ENCODE measurements at regions not wholly inside any gene's neighbourhood (a gene's known extent, or its start where the extent isn't known, plus 50 kb on each side); places are given as distances from the start of the nearest gene placed in this dataset.

GRCh38 chr6:14658886-14659561 lies 541.5 kb downstream of the CD83 start:
- in situ Hi-C loops (cut with HindIII; ENCODE audit: extremely low pct_ligation_motif_present, low pct_unique_long_range_greater_than_20kb): no loop called here
- no TSS peak for BruUV-seq (replicated peaks)
- TF ChIP-seq NONO (IDR thresholded peaks at IDR 0.05) (no peak), NONO (CRISPR knock-in tag; conservative IDR thresholded peaks at IDR 0.05) (no peak), RELA (CRISPR knock-in tag; IDR thresholded peaks at IDR 0.05) (no peak), NBN (conservative IDR thresholded peaks at IDR 0.05) (no peak), ZNF703 (CRISPR knock-in tag; IDR thresholded peaks at IDR 0.05; ENCODE audit: borderline replicate concordance) (no peak), HNRNPH1 (optimal IDR thresholded peaks at IDR 0.05; ENCODE audit: low read depth, low read length) (no peak), TRIM22 (IDR thresholded peaks at IDR 0.05) (no peak), ZNF232 (CRISPR knock-in tag; IDR thresholded peaks at IDR 0.05; ENCODE audit: borderline replicate concordance) (no peak), ZNF615 (CRISPR knock-in tag; IDR thresholded peaks at IDR 0.05; ENCODE audit: borderline replicate concordance) (no peak), MXD3 (CRISPR knock-in tag; IDR thresholded peaks at IDR 0.05) (no peak), ELF3 (CRISPR knock-in tag; IDR thresholded peaks at IDR 0.05) (no peak), GZF1 (CRISPR knock-in tag; IDR thresholded peaks at IDR 0.05) (no peak)
- TF ChIP-seq, protein P1, sequence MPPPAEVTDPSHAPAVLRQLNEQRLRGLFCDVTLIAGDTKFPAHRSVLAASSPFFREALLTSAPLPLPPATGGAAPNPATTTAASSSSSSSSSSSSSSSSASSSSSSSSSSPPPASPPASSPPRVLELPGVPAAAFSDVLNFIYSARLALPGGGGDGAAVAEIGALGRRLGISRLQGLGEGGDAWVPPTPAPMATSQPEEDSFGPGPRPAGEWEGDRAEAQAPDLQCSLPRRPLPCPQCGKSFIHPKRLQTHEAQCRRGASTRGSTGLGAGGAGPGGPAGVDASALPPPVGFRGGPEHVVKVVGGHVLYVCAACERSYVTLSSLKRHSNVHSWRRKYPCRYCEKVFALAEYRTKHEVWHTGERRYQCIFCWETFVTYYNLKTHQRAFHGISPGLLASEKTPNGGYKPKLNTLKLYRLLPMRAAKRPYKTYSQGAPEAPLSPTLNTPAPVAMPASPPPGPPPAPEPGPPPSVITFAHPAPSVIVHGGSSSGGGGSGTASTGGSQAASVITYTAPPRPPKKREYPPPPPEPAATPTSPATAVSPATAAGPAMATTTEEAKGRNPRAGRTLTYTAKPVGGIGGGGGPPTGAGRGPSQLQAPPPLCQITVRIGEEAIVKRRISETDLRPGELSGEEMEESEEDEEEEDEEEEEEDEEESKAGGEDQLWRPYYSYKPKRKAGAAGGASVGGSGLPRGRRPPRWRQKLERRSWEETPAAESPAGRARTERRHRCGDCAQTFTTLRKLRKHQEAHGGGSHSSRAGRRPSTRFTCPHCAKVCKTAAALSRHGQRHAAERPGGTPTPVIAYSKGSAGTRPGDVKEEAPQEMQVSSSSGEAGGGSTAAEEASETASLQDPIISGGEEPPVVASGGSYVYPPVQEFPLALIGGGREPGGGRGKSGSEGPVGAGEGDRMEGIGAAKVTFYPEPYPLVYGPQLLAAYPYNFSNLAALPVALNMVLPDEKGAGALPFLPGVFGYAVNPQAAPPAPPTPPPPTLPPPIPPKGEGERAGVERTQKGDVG (CRISPR knock-in tag; IDR thresholded peaks at IDR 0.05; ENCODE audit: borderline replicate concordance): no peak
- ATAC-seq (no peak), FAIRE-seq (no peak), DNase-seq (ENCODE audit: low spot score) (no peak)
- 0 out of 5 replicates have a peak, but pooled peaks cover 2 to 3% of the 10 kb centered on the region in 2 experiments for H3K27me3 ChIP-seq (ENCODE audit: control insufficient read depth in 1 of 2, insufficient read depth in 2 of 2, low read length in 2 of 2)
- WGBS (ENCODE audit: low lambda C conversion rate): 42% methylated on average over 6 of the region's 6 CpGs
- no peak overlapping the region for H3K4me3 ChIP-seq (replicated peaks in 1 of 3; ENCODE audit: insufficient read depth in 1 of 3, low read depth in 2 of 3, low read length in 3 of 3)
- no peak overlapping the region for H3K9ac ChIP-seq (ENCODE audit: insufficient read depth, low read depth, low read length)
- intact Hi-C loops (cut with micrococcal nuclease; ENCODE audit: unreplicated experiment): no loop called here
- H3K4me1 ChIP-seq (ENCODE audit: insufficient read depth, low read length): no peaks in the 10 kb centered on the region
- no peak overlapping the region for H2AFZ ChIP-seq (ENCODE audit: low read length)
- no peaks in the 10 kb centered on the region for H3K36me3 ChIP-seq (replicated peaks in 1 of 2; ENCODE audit: control insufficient read depth in 1 of 2, insufficient read depth in 2 of 2, low read length in 2 of 2)
- CTCF ChIA-PET (ENCODE audit: low intra/inter-chr PET ratio, low total read pairs): no interaction called here
- H3K9me3 ChIP-seq (ENCODE audit: low read length): no peaks in the 10 kb centered on the region
- POLR2A ChIA-PET: no interaction called here
- no peak overlapping the region for H3K27ac ChIP-seq (ENCODE audit: extremely low read length, insufficient read depth, low read length)
- no peak overlapping the region for H3K4me2 ChIP-seq (ENCODE audit: low read depth, low read length)
- H4K20me1 ChIP-seq (ENCODE audit: insufficient read depth, low read length): no peaks in the 10 kb centered on the region
- H3K79me2 ChIP-seq (ENCODE audit: insufficient read depth, low read length): no peaks in the 10 kb centered on the region

Measured in HepG2 (cell line).